HAP-1 (cell line): ENCODE measurements at regions not wholly inside any gene's neighbourhood (a gene's known extent, or its start where the extent isn't known, plus 50 kb on each side); places are given as distances from the start of the nearest gene placed in this dataset.
"Not testable (repeated sequence)": the region's sequence is repeated elsewhere in the genome, so short reads cannot be mapped to it uniquely, and the experiment has no call there.

Experiments
- DNase-seq, 2 experiments: peaks; one replicate each; pipeline ENCODE4 v3.0.0-alpha.2; 2016 to 2020; ENCODE audit warnings: low spot score in 2 of 2
- H3K27me3 ChIP-seq: fragments of 250-450 bp; sonication (Bioruptor Pico); 2 replicates; pipeline ENCODE4 v1.5.1; 2020; ENCODE audit warnings: low read depth, mild to moderate bottlenecking, moderate library complexity
- H3K36me3 ChIP-seq: fragments of 250-450 bp; sonication (Bioruptor Pico); replicated peaks from 2 replicates; pipeline ENCODE4 v1.5.1; 2020; ENCODE audit warnings: mild to moderate bottlenecking
- H3K4me1 ChIP-seq: fragments of 250-450 bp; sonication (Bioruptor Pico); 2 replicates; pipeline ENCODE4 v1.5.1; 2020; ENCODE audit warnings: mild to moderate bottlenecking
- H3K4me3 ChIP-seq: fragments of 250-450 bp; sonication (Bioruptor Pico); 2 replicates; pipeline ENCODE4 v1.5.1; 2020; ENCODE audit warnings: mild to moderate bottlenecking, moderate library complexity
- H3K9me3 ChIP-seq: fragments of 250-450 bp; sonication (Bioruptor Pico); 2 replicates; pipeline ENCODE4 v1.5.1; 2020; ENCODE audit warnings: mild to moderate bottlenecking, moderate library complexity
- in situ Hi-C: fragments of 300-500 bp; cut with MboI; formaldehyde crosslinking; loops from 3 replicates; pipeline ENCODE4 v1.14.3; 2020; ENCODE audit warnings: low sequenced_read_pairs, inconsistent platforms, mixed read lengths

- DNase-seq: no peak
- Histone ChIP-seq H3K36me3 (no peaks in the 10 kb centered on the region), H3K27me3 (no peaks in the 10 kb centered on the region; the same call in 1 of the 2 replicates), H3K9me3 (no peaks in the 10 kb centered on the region), H3K4me3 (no peak overlapping the region), H3K4me1 (no peaks in the 10 kb centered on the region)
- in situ Hi-C loops: no loop called here
Measured at GRCh38 chr13:96934889-96935489, 59.3 kb downstream of the OXGR1 start.

GRCh38 chr13:96925916-96926628, 68.2 kb downstream of the OXGR1 start:
- Histone ChIP-seq H3K9me3 (no peaks in the 10 kb centered on the region; the same call in 1 of the 2 replicates), H3K4me1 (no peaks in the 10 kb centered on the region), H3K36me3 (no peaks in the 10 kb centered on the region), H3K27me3 (no peaks in the 10 kb centered on the region; the same call in 1 of the 2 replicates), H3K4me3 (no peak overlapping the region)
- in situ Hi-C loops: no loop called here
- no peak for DNase-seq

- no peaks in the 10 kb centered on the region; the same call in 1 of the 2 replicates for H3K27me3 ChIP-seq
- H3K4me3 ChIP-seq: no peak overlapping the region
- DNase-seq: no peak
- no peaks in the 10 kb centered on the region for H3K4me1 ChIP-seq
- in situ Hi-C loops: no loop called here
- no peaks in the 10 kb centered on the region; the same call in 1 of the 2 replicates for H3K9me3 ChIP-seq
- H3K36me3 ChIP-seq: no peaks in the 10 kb centered on the region
Measured at GRCh38 chr13:96925477-96925876, 68.8 kb downstream of the OXGR1 start.

GRCh38 chr13:96918861-96919631, 75.2 kb downstream of the OXGR1 start:
- H3K27me3 ChIP-seq, H3K36me3 ChIP-seq, H3K9me3 ChIP-seq, H3K4me1 ChIP-seq, DNase-seq, in situ Hi-C loops, H3K4me3 ChIP-seq: not testable (repeated sequence)

GRCh38 chr13:96904232-96904631, 90.0 kb downstream of the OXGR1 start:
- Histone ChIP-seq H3K36me3 (no peaks in the 10 kb centered on the region), H3K4me3 (no peak overlapping the region), H3K27me3 (no peaks in the 10 kb centered on the region), H3K4me1 (no peaks in the 10 kb centered on the region), H3K9me3 (no peaks in the 10 kb centered on the region)
- in situ Hi-C loops: no loop called here
- DNase-seq: no peak

GRCh38 chr13:96903085-96903484, 91.2 kb downstream of the OXGR1 start:
- in situ Hi-C loops: no loop called here
- Histone ChIP-seq H3K4me3 (no peak overlapping the region), H3K36me3 (no peaks in the 10 kb centered on the region), H3K4me1 (no peaks in the 10 kb centered on the region), H3K9me3 (no peaks in the 10 kb centered on the region), H3K27me3 (no peaks in the 10 kb centered on the region)
- no peak for DNase-seq

GRCh38 chr13:96900986-96901385, 93.3 kb downstream of the OXGR1 start:
- Histone ChIP-seq H3K36me3 (no peaks in the 10 kb centered on the region), H3K9me3 (no peaks in the 10 kb centered on the region), H3K4me1 (no peaks in the 10 kb centered on the region), H3K27me3 (no peaks in the 10 kb centered on the region), H3K4me3 (no peak overlapping the region)
- peak in 1 of 2 experiments; percentile 10 for DNase-seq
- in situ Hi-C loops: no loop called here

GRCh38 chr13:96899946-96900345, 94.3 kb downstream of the OXGR1 start:
- no peak for DNase-seq
- in situ Hi-C loops: no loop called here
- Histone ChIP-seq H3K9me3 (no peaks in the 10 kb centered on the region), H3K4me3 (no peak overlapping the region), H3K27me3 (no peaks in the 10 kb centered on the region), H3K4me1 (no peaks in the 10 kb centered on the region), H3K36me3 (no peaks in the 10 kb centered on the region)

- no peaks in the 10 kb centered on the region for H3K36me3 ChIP-seq
- H3K9me3 ChIP-seq: no peaks in the 10 kb centered on the region
- DNase-seq: no peak
- no peaks in the 10 kb centered on the region for H3K27me3 ChIP-seq
- in situ Hi-C loops: no loop called here
- no peaks in the 10 kb centered on the region for H3K4me1 ChIP-seq
- H3K4me3 ChIP-seq: no peak overlapping the region
Measured at GRCh38 chr13:96898646-96899254, 95.5 kb downstream of the OXGR1 start.

- no peaks in the 10 kb centered on the region for H3K9me3 ChIP-seq
- in situ Hi-C loops: no loop called here
- H3K27me3 ChIP-seq: no peaks in the 10 kb centered on the region
- no peak for DNase-seq
- no peaks in the 10 kb centered on the region for H3K36me3 ChIP-seq
- no peak overlapping the region for H3K4me3 ChIP-seq
- H3K4me1 ChIP-seq: no peaks in the 10 kb centered on the region
Measured at GRCh38 chr13:96898212-96898611, 96.1 kb downstream of the OXGR1 start.
